ENCODE measurements at regions not wholly inside any gene's neighbourhood (a gene's known extent, or its start where the extent isn't known, plus 50 kb on each side); places are given as distances from the start of the nearest gene placed in this dataset.
"Not testable (repeated sequence)": the region's sequence is repeated elsewhere in the genome, so short reads cannot be mapped to it uniquely, and the experiment has no call there.

- Histone ChIP-seq H4K20me1 (ENCODE audit: low read length) (no peaks in the 10 kb centered on the region), H3K79me2 (ENCODE audit: low read length) (no peaks in the 10 kb centered on the region), H3K4me3 (ENCODE audit: low read length) (no peak overlapping the region), H3K27ac (ENCODE audit: low read length) (no peak overlapping the region), H3K9ac (ENCODE audit: low read length) (no peak overlapping the region), H3K9me2 (replicated peaks; ENCODE audit: low read length) (no peaks in the 10 kb centered on the region), H3K4me1 (ENCODE audit: insufficient read depth, low read length) (no peaks in the 10 kb centered on the region), H3F3A (ENCODE audit: low read length, unreplicated experiment) (no peaks in the 10 kb centered on the region), H2AFZ (ENCODE audit: low read length) (no peak overlapping the region), H3K27me3 (ENCODE audit: low read length) (no peaks in the 10 kb centered on the region), H3K9me3 (ENCODE audit: low read length) (peaks cover 25% of the 10 kb centered on the region), H3K4me2 (ENCODE audit: low read length) (no peak overlapping the region), H3K36me3 (ENCODE audit: low read depth, low read length) (peaks cover 3% of the 10 kb centered on the region; the same call in 1 of the 2 replicates)
- ChIA-PET CTCF (no interaction called here), POLR2A (ENCODE audit: unreplicated experiment) (no interaction called here)
- no peak for ATAC-seq
- intact Hi-C loops (cut with micrococcal nuclease), result no loop called here
- no peak for DNase-seq
- TF ChIP-seq EZH2 (IDR thresholded peaks at IDR 0.05; ENCODE audit: low read length, unreplicated experiment), result no peak
- no peak for TF ChIP-seq CTCF (conservative IDR thresholded peaks at IDR 0.05; ENCODE audit: low read depth, low read length)
- no peak for TF ChIP-seq EZH2phosphoT487 (IDR thresholded peaks at IDR 0.05; ENCODE audit: borderline replicate concordance, low read length)
- no TSS peak for BruUV-seq (replicated peaks)
Measured at GRCh38 chr2:144745424-144745823, 225.5 kb upstream of the ZEB2 start.

DNA sequence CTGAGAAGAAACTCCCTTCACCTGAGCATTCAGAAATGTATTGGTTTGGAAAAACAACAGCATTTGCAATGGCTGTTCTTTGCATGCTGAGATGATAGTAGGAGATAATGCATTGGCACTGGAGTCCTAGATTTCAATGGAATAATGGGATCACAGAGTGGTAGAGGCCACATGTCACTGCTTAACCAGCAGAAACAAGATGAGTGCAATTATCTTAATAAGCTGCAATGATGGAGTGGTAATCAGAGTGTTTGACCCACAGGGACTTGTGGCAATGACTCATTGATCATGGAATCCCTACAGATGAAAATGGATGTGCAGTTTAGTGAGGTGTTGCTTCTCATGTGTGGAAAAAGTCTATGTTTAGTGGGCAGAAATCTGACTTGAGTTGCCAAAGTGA, 218.8 kb upstream of the ZEB2 start:
- no peak overlapping the region for H3K4me3 ChIP-seq (ENCODE audit: low read length)
- H3K9ac ChIP-seq (ENCODE audit: low read length), result no peak overlapping the region
- H3K79me2 ChIP-seq (ENCODE audit: low read length), result no peaks in the 10 kb centered on the region
- ChIA-PET POLR2A (ENCODE audit: unreplicated experiment) (no interaction called here), CTCF (no interaction called here)
- H3F3A ChIP-seq (ENCODE audit: low read length, unreplicated experiment), result no peaks in the 10 kb centered on the region
- H3K9me2 ChIP-seq (replicated peaks; ENCODE audit: low read length), result no peaks in the 10 kb centered on the region
- H3K27me3 ChIP-seq (ENCODE audit: low read length), result no peaks in the 10 kb centered on the region
- no peaks in the 10 kb centered on the region for H3K4me1 ChIP-seq (ENCODE audit: insufficient read depth, low read length)
- H3K36me3 ChIP-seq (ENCODE audit: low read depth, low read length), result no peaks in the 10 kb centered on the region
- H4K20me1 ChIP-seq (ENCODE audit: low read length), result no peaks in the 10 kb centered on the region
- no TSS peak for BruUV-seq (replicated peaks)
- no peak for DNase-seq
- H3K4me2 ChIP-seq (ENCODE audit: low read length), result no peak overlapping the region
- intact Hi-C loops (cut with micrococcal nuclease), result no loop called here
- no peak overlapping the region for H2AFZ ChIP-seq (ENCODE audit: low read length)
- TF ChIP-seq CTCF (conservative IDR thresholded peaks at IDR 0.05; ENCODE audit: low read depth, low read length), result no peak
- no peak for TF ChIP-seq EZH2phosphoT487 (IDR thresholded peaks at IDR 0.05; ENCODE audit: borderline replicate concordance, low read length)
- TF ChIP-seq EZH2 (IDR thresholded peaks at IDR 0.05; ENCODE audit: low read length, unreplicated experiment), result no peak
- H3K27ac ChIP-seq (ENCODE audit: low read length), result no peak overlapping the region
- no peak for ATAC-seq
- no peaks in the 10 kb centered on the region for H3K9me3 ChIP-seq (ENCODE audit: low read length)

DNA sequence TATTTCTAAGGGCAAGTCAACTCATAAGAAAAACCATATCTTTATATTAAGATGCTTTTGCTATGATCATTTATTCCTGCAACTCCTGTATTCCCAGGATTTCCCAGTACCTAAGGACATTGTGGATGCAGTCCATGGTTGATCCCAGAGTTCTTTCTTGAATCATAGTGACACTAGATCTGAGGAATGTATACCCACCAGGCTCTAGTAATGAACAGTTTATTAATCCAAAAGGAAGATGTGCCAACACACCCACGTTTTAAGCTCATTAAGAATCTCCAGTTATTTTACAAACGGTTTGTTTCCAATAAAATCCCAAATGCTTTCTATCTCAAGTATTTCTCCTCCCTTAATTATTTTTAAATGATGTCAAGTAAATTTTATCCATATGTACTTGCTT, 210.8 kb upstream of the ZEB2 start:
- POLR2A ChIA-PET (ENCODE audit: unreplicated experiment), result no interaction called here

DNA sequence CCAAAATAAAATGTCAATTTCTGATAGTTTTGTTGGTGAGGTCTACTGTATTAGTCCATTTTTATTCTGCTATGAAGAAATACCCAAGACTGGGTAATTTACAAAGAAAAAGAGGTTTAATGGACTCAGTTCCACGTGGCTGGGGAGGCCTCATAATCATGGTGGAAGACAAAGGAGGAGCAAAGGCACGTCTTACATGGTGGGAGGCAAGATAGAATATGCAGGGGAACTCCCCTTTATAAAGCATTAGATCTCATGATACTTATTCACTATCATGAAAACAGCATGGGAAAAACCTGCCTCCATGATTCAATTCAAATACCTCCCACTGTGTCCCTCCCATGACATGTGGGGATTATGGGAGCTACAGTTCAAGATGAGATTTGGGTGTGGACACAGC, 204.5 kb upstream of the ZEB2 start:
- H3K36me3 ChIP-seq (ENCODE audit: low read depth, low read length); POLR2A ChIA-PET (ENCODE audit: unreplicated experiment); H3K4me1 ChIP-seq (ENCODE audit: insufficient read depth, low read length); H2AFZ ChIP-seq (ENCODE audit: low read length); intact Hi-C loops (cut with micrococcal nuclease); H3K9me2 ChIP-seq (replicated peaks; ENCODE audit: low read length); DNase-seq; H3K4me2 ChIP-seq (ENCODE audit: low read length); BruUV-seq (replicated peaks); H3K9me3 ChIP-seq (ENCODE audit: low read length); H4K20me1 ChIP-seq (ENCODE audit: low read length); H3K27me3 ChIP-seq (ENCODE audit: low read length); H3K9ac ChIP-seq (ENCODE audit: low read length); H3F3A ChIP-seq (ENCODE audit: low read length, unreplicated experiment); ATAC-seq; CTCF ChIA-PET; H3K4me3 ChIP-seq (ENCODE audit: low read length); H3K27ac ChIP-seq (ENCODE audit: low read length); H3K79me2 ChIP-seq (ENCODE audit: low read length): not testable (repeated sequence)

More for the DNA sequence above, 210.8 kb upstream of the ZEB2 start:
- Histone ChIP-seq H3F3A (ENCODE audit: low read length, unreplicated experiment) (no peaks in the 10 kb centered on the region), H3K9me2 (replicated peaks; ENCODE audit: low read length) (no peaks in the 10 kb centered on the region), H3K9ac (ENCODE audit: low read length) (no peak overlapping the region), H3K4me2 (ENCODE audit: low read length) (no peak overlapping the region), H4K20me1 (ENCODE audit: low read length) (no peaks in the 10 kb centered on the region), H3K27me3 (ENCODE audit: low read length) (no peaks in the 10 kb centered on the region), H3K9me3 (ENCODE audit: low read length) (no peaks in the 10 kb centered on the region), H2AFZ (ENCODE audit: low read length) (no peak overlapping the region), H3K4me3 (ENCODE audit: low read length) (no peak overlapping the region), H3K79me2 (ENCODE audit: low read length) (no peaks in the 10 kb centered on the region), H3K4me1 (ENCODE audit: insufficient read depth, low read length) (no peaks in the 10 kb centered on the region), H3K27ac (ENCODE audit: low read length) (no peak overlapping the region), H3K36me3 (ENCODE audit: low read depth, low read length) (no peaks in the 10 kb centered on the region)
- CTCF ChIA-PET, result no interaction called here
- DNase-seq (no peak), ATAC-seq (no peak)
- intact Hi-C loops (cut with micrococcal nuclease), result no loop called here
- TF ChIP-seq EZH2 (IDR thresholded peaks at IDR 0.05; ENCODE audit: low read length, unreplicated experiment), result no peak
- TF ChIP-seq CTCF (conservative IDR thresholded peaks at IDR 0.05; ENCODE audit: low read depth, low read length), result no peak
- TF ChIP-seq EZH2phosphoT487 (IDR thresholded peaks at IDR 0.05; ENCODE audit: borderline replicate concordance, low read length), result no peak
- BruUV-seq (replicated peaks), result no TSS peak

Data from PC-3 (cell line).